Trophoblast cell (in vitro differentiated cells and primary cell): ENCODE measurements at regions not wholly inside any gene's neighbourhood (a gene's known extent, or its start where the extent isn't known, plus 50 kb on each side); places are given as distances from the start of the nearest gene placed in this dataset.
"Not testable (repeated sequence)": the region's sequence is repeated elsewhere in the genome, so short reads cannot be mapped to it uniquely, and the experiment has no call there.

Source experiments
- DNase-seq, 2 donors: peaks; one replicate each; pipeline ENCODE4 v3.0.0-alpha.2; 2016
- H2AFZ ChIP-seq: 2 replicates; pipeline ENCODE4 v1.6.1; 2013; ENCODE audit warnings: low read length, moderate library complexity, mild to moderate bottlenecking; ENCODE audit not compliant: insufficient read depth, poor library complexity
- H2AK5ac ChIP-seq: 2 replicates; pipeline ENCODE4 v1.6.1; 2013; ENCODE audit warnings: mild to moderate bottlenecking, low read length
- H2BK120ac ChIP-seq: 2 replicates; pipeline ENCODE4 v1.6.1; 2013; ENCODE audit warnings: low read length, mild to moderate bottlenecking, moderate library complexity; ENCODE audit not compliant: insufficient read depth, poor library complexity
- H2BK12ac ChIP-seq: 2 replicates; pipeline ENCODE4 v1.6.1; 2013; ENCODE audit warnings: mild to moderate bottlenecking, low read length, moderate library complexity
- H2BK5ac ChIP-seq: 2 replicates; pipeline ENCODE4 v1.6.1; 2013; ENCODE audit warnings: low read length, low read depth, moderate library complexity, mild to moderate bottlenecking; ENCODE audit not compliant: poor library complexity
- H3K14ac ChIP-seq: 2 replicates; pipeline ENCODE4 v1.6.1; 2013; ENCODE audit warnings: mild to moderate bottlenecking, low read length
- H3K18ac ChIP-seq: 2 replicates; pipeline ENCODE4 v1.6.1; 2013; ENCODE audit warnings: mild to moderate bottlenecking, low read length
- H3K23ac ChIP-seq: 2 replicates; pipeline ENCODE4 v1.6.1; 2013; ENCODE audit warnings: low read length
- H3K27ac ChIP-seq: 2 replicates; pipeline ENCODE4 v1.5.1; 2013; ENCODE audit warnings: low read depth, mild to moderate bottlenecking, inconsistent platforms, low read length, moderate library complexity
- H3K27me3 ChIP-seq: 2 replicates; pipeline ENCODE4 v1.6.1; 2013; ENCODE audit warnings: inconsistent platforms, mild to moderate bottlenecking, low read length, moderate library complexity; ENCODE audit not compliant: insufficient read depth
- H3K36me3 ChIP-seq, 2 experiments: 1 replicate in 1 of 2; 2 replicates in 1 of 2; pipeline ENCODE4 v1.6.1; 2013; ENCODE audit warnings: low read length in 2 of 2, mild to moderate bottlenecking in 2 of 2, moderate library complexity in 1 of 2; ENCODE audit not compliant: insufficient read depth in 2 of 2, control insufficient read depth in 1 of 2
- H3K4ac ChIP-seq: 2 replicates; pipeline ENCODE4 v1.6.1; 2013; ENCODE audit warnings: low read depth, mild to moderate bottlenecking, low read length, moderate library complexity
- H3K4me1 ChIP-seq, 2 experiments: 1 replicate in 1 of 2; 2 replicates in 1 of 2; pipeline ENCODE4 v1.6.1; 2013; ENCODE audit warnings: low read length in 2 of 2, mild to moderate bottlenecking in 2 of 2, moderate library complexity in 1 of 2; ENCODE audit not compliant: insufficient read depth in 2 of 2, control insufficient read depth in 1 of 2
- H3K4me2 ChIP-seq: 2 replicates; pipeline ENCODE4 v1.6.1; 2013; ENCODE audit warnings: inconsistent platforms, mild to moderate bottlenecking, low read length, moderate library complexity
- H3K4me3 ChIP-seq: 2 replicates; pipeline ENCODE4 v1.5.1; 2013; ENCODE audit warnings: mild to moderate bottlenecking, low read depth, low read length, inconsistent platforms
- H3K79me1 ChIP-seq: one replicate; pipeline ENCODE4 v1.6.1; 2013; ENCODE audit warnings: low read length
- H3K79me2 ChIP-seq: 2 replicates; pipeline ENCODE4 v1.6.1; 2013; ENCODE audit warnings: low read length, mild to moderate bottlenecking; ENCODE audit not compliant: control insufficient read depth, insufficient read depth, poor library complexity
- H3K9ac ChIP-seq: 2 replicates; pipeline ENCODE4 v1.6.1; 2013; ENCODE audit warnings: mild to moderate bottlenecking, low read length
- H3K9me3 ChIP-seq: 2 replicates; pipeline ENCODE4 v1.6.1; 2013; ENCODE audit warnings: low read depth, mild to moderate bottlenecking, control low read depth, inconsistent platforms, low read length; ENCODE audit not compliant: insufficient read depth
- H4K12ac ChIP-seq: 2 replicates; pipeline ENCODE4 v1.6.1; 2013; ENCODE audit warnings: low read depth, mild to moderate bottlenecking, low read length, moderate library complexity
- H4K8ac ChIP-seq: 2 replicates; pipeline ENCODE4 v1.6.1; 2013; ENCODE audit warnings: low read depth, mild to moderate bottlenecking, low read length, moderate library complexity
- H4K91ac ChIP-seq: one replicate; pipeline ENCODE4 v1.6.1; 2013; ENCODE audit warnings: low read depth, mild to moderate bottlenecking, low read length, moderate library complexity
- WGBS: extraction: QIAGEN DNeasy Blood & Tissue Kit; methylation state at CpG from one replicate; pipeline ENCODE4 v1.1.7; 2013; ENCODE audit warnings: missing lambda C conversion rate; ENCODE audit not compliant: insufficient read length, insufficient coverage; ENCODE audit errors: extremely low coverage; 5-methylcytosine and 5-hydroxymethylcytosine counted together

DNA sequence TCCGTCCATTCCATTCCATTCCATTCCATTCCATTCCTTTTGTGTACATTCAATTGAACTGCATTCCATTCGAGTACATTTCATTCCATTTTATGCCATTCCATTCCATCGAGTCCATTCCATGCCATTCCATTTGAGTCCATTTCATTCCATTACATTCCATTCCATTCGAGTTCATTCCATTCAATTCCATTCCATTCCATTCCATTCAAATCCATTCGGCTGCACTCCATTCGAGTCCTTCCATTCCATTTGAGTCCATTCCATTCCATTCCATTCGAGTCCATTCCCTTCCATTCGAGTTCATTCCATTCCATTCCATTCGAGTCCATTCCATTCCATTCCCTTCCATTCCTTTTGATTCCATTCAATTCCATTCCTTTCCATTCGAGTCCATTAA is 4800.6 kb upstream of the OR11H1 start:
- H3K14ac ChIP-seq = no peak overlapping the region
- no peak overlapping the region for H2BK12ac ChIP-seq
- H4K91ac ChIP-seq = no peak overlapping the region
- no peak overlapping the region for H3K4me2 ChIP-seq
- no peaks in the 10 kb centered on the region for H3K27me3 ChIP-seq
- no peak overlapping the region for H2AK5ac ChIP-seq
- H3K9ac ChIP-seq = no peak overlapping the region
- H3K4me3 ChIP-seq = no peak overlapping the region
- no peaks in the 10 kb centered on the region for H3K79me1 ChIP-seq
- H3K18ac ChIP-seq = no peak overlapping the region
- H3K27ac ChIP-seq = no peak overlapping the region
- no peaks in the 10 kb centered on the region for H3K4me1 ChIP-seq
- H4K12ac ChIP-seq = no peak overlapping the region
- H3K79me2 ChIP-seq = no peaks in the 10 kb centered on the region
- DNase-seq = no peak
- no peak overlapping the region for H4K8ac ChIP-seq
- no peak overlapping the region for H3K23ac ChIP-seq
- no peak overlapping the region for H2BK120ac ChIP-seq
- H3K4ac ChIP-seq = no peak overlapping the region
- H2BK5ac ChIP-seq = no peak overlapping the region
- H3K36me3 ChIP-seq = no peaks in the 10 kb centered on the region
- H3K9me3 ChIP-seq = peaks cover 6% of the 10 kb centered on the region
- H2AFZ ChIP-seq = no peak overlapping the region
- WGBS = 100% methylated on average over 3 of the region's 10 CpGs

DNA sequence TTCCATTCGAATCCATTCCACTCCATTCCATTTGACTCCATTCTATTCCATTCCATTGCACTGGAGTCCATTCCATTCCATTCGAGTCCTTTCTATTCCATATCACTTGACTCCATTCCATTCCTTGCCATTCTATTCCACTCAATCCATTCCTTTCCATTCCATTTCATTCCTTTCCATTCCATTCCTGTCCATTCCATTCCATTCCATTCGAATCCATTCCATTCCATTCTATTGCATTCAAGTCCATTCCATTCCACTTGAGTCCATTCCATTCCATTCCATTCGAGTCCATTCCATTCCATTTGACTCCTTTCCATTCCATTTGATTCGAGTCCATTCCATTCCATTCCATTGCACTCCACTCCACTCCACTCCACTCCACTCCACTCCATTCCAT is 4798.0 kb upstream of the OR11H1 start:
- not testable (repeated sequence) for H2AFZ ChIP-seq, H3K23ac ChIP-seq, H3K79me1 ChIP-seq, H3K36me3 ChIP-seq, H3K18ac ChIP-seq, H2BK12ac ChIP-seq, H3K27me3 ChIP-seq, H4K8ac ChIP-seq, H3K9ac ChIP-seq, H3K9me3 ChIP-seq, H4K91ac ChIP-seq, H2BK120ac ChIP-seq, H3K4me3 ChIP-seq, H3K79me2 ChIP-seq, H4K12ac ChIP-seq, H3K4me2 ChIP-seq, H3K4ac ChIP-seq, H3K14ac ChIP-seq, DNase-seq, H3K4me1 ChIP-seq, H2AK5ac ChIP-seq, H3K27ac ChIP-seq, H2BK5ac ChIP-seq
- WGBS = 88% methylated on average over 2 of the region's 5 CpGs

DNA sequence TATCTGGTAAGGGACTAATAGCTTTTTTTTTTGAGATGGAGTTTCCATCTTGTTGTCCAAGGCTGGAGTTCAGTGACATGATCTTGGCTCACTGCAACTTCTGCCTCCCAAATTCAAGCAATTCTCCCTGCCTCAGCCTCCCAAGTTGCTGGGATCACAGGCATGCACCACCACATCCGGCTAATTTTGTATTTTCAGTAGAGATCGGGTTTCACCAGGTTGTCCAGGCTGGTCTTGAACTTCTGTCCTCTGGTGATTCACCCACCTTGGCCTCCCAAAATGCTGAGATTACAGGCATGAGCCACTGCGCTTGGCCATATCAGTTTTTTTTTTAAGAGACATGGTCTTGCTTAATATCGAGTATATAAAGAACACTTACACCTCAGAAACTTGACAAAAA is 4797.3 kb upstream of the OR11H1 start:
- not testable (repeated sequence) for H3K23ac ChIP-seq

DNA sequence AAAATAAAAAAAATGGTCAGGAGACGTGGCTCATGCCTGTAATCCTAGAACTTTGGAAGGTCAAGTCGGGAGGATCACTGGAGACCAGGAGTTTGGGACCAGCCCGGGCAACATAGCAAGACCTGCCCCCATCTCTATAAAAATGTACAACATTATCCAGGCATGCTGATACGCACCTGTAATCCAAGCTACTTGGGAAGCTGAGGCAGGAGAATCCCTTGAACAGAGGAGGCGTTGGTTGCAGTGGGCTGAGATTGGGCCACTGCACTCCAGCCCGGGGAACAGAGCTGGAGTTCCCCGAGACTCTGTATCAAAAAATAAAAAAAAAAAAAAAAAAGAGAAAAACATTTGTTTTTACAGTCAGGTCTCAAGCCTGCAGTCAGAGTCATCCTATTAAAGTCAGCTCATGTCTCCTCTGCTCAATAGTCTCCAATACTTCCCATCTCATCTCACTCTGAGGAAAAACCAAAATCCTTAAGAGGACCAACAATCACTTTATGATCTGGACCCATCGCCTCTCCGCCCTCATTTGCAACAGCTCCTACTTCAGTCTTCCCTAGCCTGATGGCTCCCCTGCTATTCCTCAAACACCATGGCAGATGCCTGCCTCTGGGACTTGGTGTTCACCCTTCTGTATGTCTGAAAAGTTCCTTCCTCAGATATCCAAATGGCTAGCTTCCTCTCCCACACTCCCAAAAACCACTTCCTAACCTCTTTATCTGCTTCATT is 4796.6 kb upstream of the OR11H1 start:
- not testable (repeated sequence) for H3K79me2 ChIP-seq, H2BK5ac ChIP-seq, H4K91ac ChIP-seq, H3K27me3 ChIP-seq, H3K14ac ChIP-seq, H4K12ac ChIP-seq, H3K79me1 ChIP-seq, H3K27ac ChIP-seq, H3K9me3 ChIP-seq, H2AFZ ChIP-seq, H3K23ac ChIP-seq, DNase-seq, H4K8ac ChIP-seq, H2BK120ac ChIP-seq, H2BK12ac ChIP-seq, H3K4me3 ChIP-seq, H3K4me2 ChIP-seq, H3K4ac ChIP-seq, H3K18ac ChIP-seq, H3K9ac ChIP-seq, H3K4me1 ChIP-seq, H2AK5ac ChIP-seq, H3K36me3 ChIP-seq
- WGBS = no CpG with 5 or more reads among the region's 9 CpGs

More for the DNA sequence above, 4797.3 kb upstream of the OR11H1 start:
- H4K12ac ChIP-seq, H3K4me2 ChIP-seq, H3K14ac ChIP-seq, H3K27me3 ChIP-seq, H3K18ac ChIP-seq, H3K4me1 ChIP-seq, H4K91ac ChIP-seq, H2BK12ac ChIP-seq, H2BK5ac ChIP-seq, H3K4ac ChIP-seq, H3K36me3 ChIP-seq, H3K79me2 ChIP-seq, H2AFZ ChIP-seq, H3K27ac ChIP-seq, H3K79me1 ChIP-seq, H3K9ac ChIP-seq, H2AK5ac ChIP-seq, DNase-seq, H3K4me3 ChIP-seq, H3K9me3 ChIP-seq, H2BK120ac ChIP-seq, H4K8ac ChIP-seq: not testable (repeated sequence)
- whole genome bisulfite sequencing = no CpG with 5 or more reads among the region's 4 CpGs
